Testis (tissue), 2 donors: ENCODE measurements at regions not wholly inside any gene's neighbourhood (a gene's known extent, or its start where the extent isn't known, plus 50 kb on each side); places are given as distances from the start of the nearest gene placed in this dataset.

Experiments
- CTCF ChIP-seq, 3 experiments: fragments of 450-650 bp in 2 of 3; fragments of 200-600 bp in 1 of 3; sonication (generic) in 1 of 3; IDR thresholded peaks; one replicate each; pipeline ENCODE4 v1.5.1; 2016 to 2019; ENCODE audit warnings: antibody characterized with exemption in 3 of 3, mild to moderate bottlenecking in 2 of 3, moderate library complexity in 1 of 3
- POLR2A ChIP-seq: fragments of 450-650 bp; IDR thresholded peaks from one replicate; pipeline ENCODE4 v1.6.1; 2017; ENCODE audit warnings: antibody characterized with exemption, mild to moderate bottlenecking, moderate library complexity

GRCh38 chr13:64884976-64885375, 2345.2 kb downstream of the PCDH9 start:
- no peak for TF ChIP-seq POLR2A
- no peak for TF ChIP-seq CTCF (IDR thresholded peaks at IDR 0.05)
